ENCODE measurements at regions not wholly inside any gene's neighbourhood (a gene's known extent, or its start where the extent isn't known, plus 50 kb on each side); places are given as distances from the start of the nearest gene placed in this dataset.

- Histone ChIP-seq H3K4me1 (ENCODE audit: insufficient read depth, low read length) (no peaks in the 10 kb centered on the region), H3K27me3 (ENCODE audit: insufficient read depth, low read length) (no peaks in the 10 kb centered on the region), H3K27ac (ENCODE audit: low read depth, low read length) (no peak overlapping the region), H3K4me3 (ENCODE audit: low read length in 2 of 2) (no peak overlapping the region), H3K9me3 (ENCODE audit: control insufficient read depth in 1 of 2, low read length in 2 of 2) (no peaks in the 10 kb centered on the region), H3K36me3 (ENCODE audit: insufficient read depth, low read length) (no peaks in the 10 kb centered on the region)
- no peaks in the 10 kb centered on the region for H3K4me1 Mint-ChIP-seq
- no peaks in the 10 kb centered on the region for H3K36me3 Mint-ChIP-seq
- peaks cover 0 to 2% (median 0%) of the 10 kb centered on the region in 8 donors for H3K9me3 Mint-ChIP-seq
- no peak overlapping the region for H3K27ac Mint-ChIP-seq
- POLR2A ChIA-PET (ENCODE audit: partially characterized antibody), result no interaction called here
- CTCF ChIA-PET (ENCODE audit: partially characterized antibody), result interaction anchor here (0.8 to 2.2 kb wide), 3 partner anchors 9 to 50 kb away, joined by 3 to 5 read pairs (median 3); no protein-coding TSS in a partner anchor
- H3K27me3 Mint-ChIP-seq, result no peaks in the 10 kb centered on the region
- no peak for DNase-seq
- intact Hi-C loops (cut with micrococcal nuclease), result no loop called here
- no peak overlapping the region for H3K4me3 Mint-ChIP-seq
Observed at GRCh38 chr10:47095848-47096612, 184.8 kb downstream of the PTPN20 start.

GRCh38 chr10:47098238-47098637, 187.0 kb downstream of the PTPN20 start:
- H3K4me3 ChIP-seq (ENCODE audit: low read length in 2 of 2), result no peak overlapping the region
- ChIA-PET POLR2A (ENCODE audit: partially characterized antibody) (no interaction called here), CTCF (ENCODE audit: partially characterized antibody) (no interaction called here)
- intact Hi-C loops (cut with micrococcal nuclease), result no loop called here
- Mint-ChIP-seq H3K36me3 (no peaks in the 10 kb centered on the region), H3K4me3 (no peak overlapping the region), H3K4me1 (no peaks in the 10 kb centered on the region), H3K9me3 (peaks cover 0 to 10% (median 0%) of the 10 kb centered on the region in 8 donors), H3K27ac (no peak overlapping the region), H3K27me3 (no peaks in the 10 kb centered on the region)
- no peak for DNase-seq
- no peaks in the 10 kb centered on the region for H3K27me3 ChIP-seq (ENCODE audit: insufficient read depth, low read length)
- no peaks in the 10 kb centered on the region for H3K4me1 ChIP-seq (ENCODE audit: insufficient read depth, low read length)
- no peaks in the 10 kb centered on the region for H3K9me3 ChIP-seq (ENCODE audit: control insufficient read depth in 1 of 2, low read length in 2 of 2)
- no peaks in the 10 kb centered on the region for H3K36me3 ChIP-seq (ENCODE audit: insufficient read depth, low read length)
- H3K27ac ChIP-seq (ENCODE audit: low read depth, low read length), result no peak overlapping the region

GRCh38 chr10:47098964-47099363, 187.7 kb downstream of the PTPN20 start:
- ChIA-PET CTCF (ENCODE audit: partially characterized antibody) (no interaction called here), POLR2A (ENCODE audit: partially characterized antibody) (no interaction called here)
- Histone ChIP-seq H3K27me3 (ENCODE audit: insufficient read depth, low read length) (no peaks in the 10 kb centered on the region), H3K4me3 (ENCODE audit: low read length in 2 of 2) (no peak overlapping the region), H3K4me1 (ENCODE audit: insufficient read depth, low read length) (no peaks in the 10 kb centered on the region), H3K9me3 (ENCODE audit: control insufficient read depth in 1 of 2, low read length in 2 of 2) (no peaks in the 10 kb centered on the region), H3K27ac (ENCODE audit: low read depth, low read length) (no peak overlapping the region), H3K36me3 (ENCODE audit: insufficient read depth, low read length) (no peaks in the 10 kb centered on the region)
- Mint-ChIP-seq H3K4me1 (no peaks in the 10 kb centered on the region), H3K27ac (no peak overlapping the region), H3K27me3 (peaks cover 0 to 1% of the 10 kb centered on the region in 2 donors), H3K9me3 (peaks cover 0 to 10% (median 0%) of the 10 kb centered on the region in 8 donors), H3K4me3 (no peak overlapping the region), H3K36me3 (no peaks in the 10 kb centered on the region)
- no peak for DNase-seq
- intact Hi-C loops (cut with micrococcal nuclease), result no loop called here

GRCh38 chr10:47099474-47099873, 188.2 kb downstream of the PTPN20 start:
- Histone ChIP-seq H3K4me3 (ENCODE audit: low read length in 2 of 2) (no peak overlapping the region), H3K27ac (ENCODE audit: low read depth, low read length) (no peak overlapping the region), H3K4me1 (ENCODE audit: insufficient read depth, low read length) (no peaks in the 10 kb centered on the region), H3K27me3 (ENCODE audit: insufficient read depth, low read length) (no peaks in the 10 kb centered on the region), H3K36me3 (ENCODE audit: insufficient read depth, low read length) (no peaks in the 10 kb centered on the region), H3K9me3 (ENCODE audit: control insufficient read depth in 1 of 2, low read length in 2 of 2) (no peaks in the 10 kb centered on the region)
- Mint-ChIP-seq H3K4me1 (no peaks in the 10 kb centered on the region), H3K4me3 (no peak overlapping the region), H3K9me3 (peaks cover 0 to 10% (median 0%) of the 10 kb centered on the region in 8 donors), H3K27ac (no peak overlapping the region), H3K27me3 (peaks cover 0 to 1% of the 10 kb centered on the region in 2 donors), H3K36me3 (no peaks in the 10 kb centered on the region)
- intact Hi-C loops (cut with micrococcal nuclease), result no loop called here
- ChIA-PET CTCF (ENCODE audit: partially characterized antibody) (no interaction called here), POLR2A (ENCODE audit: partially characterized antibody) (no interaction called here)
- DNase-seq, result no peak

GRCh38 chr10:47101196-47101595, 190.0 kb downstream of the PTPN20 start:
- no peak for DNase-seq
- H3K4me1 Mint-ChIP-seq, result no peaks in the 10 kb centered on the region
- Histone ChIP-seq H3K4me1 (ENCODE audit: insufficient read depth, low read length) (no peaks in the 10 kb centered on the region), H3K36me3 (ENCODE audit: insufficient read depth, low read length) (no peaks in the 10 kb centered on the region), H3K9me3 (ENCODE audit: control insufficient read depth in 1 of 2, low read length in 2 of 2) (no peaks in the 10 kb centered on the region), H3K27ac (ENCODE audit: low read depth, low read length) (no peak overlapping the region), H3K4me3 (ENCODE audit: low read length in 2 of 2) (no peak overlapping the region), H3K27me3 (ENCODE audit: insufficient read depth, low read length) (no peaks in the 10 kb centered on the region)
- no peaks in the 10 kb centered on the region for H3K36me3 Mint-ChIP-seq
- POLR2A ChIA-PET (ENCODE audit: partially characterized antibody), result no interaction called here
- peaks cover 0 to 1% of the 10 kb centered on the region in 2 donors for H3K27me3 Mint-ChIP-seq
- CTCF ChIA-PET (ENCODE audit: partially characterized antibody), result no interaction called here
- intact Hi-C loops (cut with micrococcal nuclease), result no loop called here
- no peak overlapping the region for H3K27ac Mint-ChIP-seq
- no peak overlapping the region for H3K4me3 Mint-ChIP-seq
- peaks cover 0 to 10% (median 0%) of the 10 kb centered on the region in 8 donors for H3K9me3 Mint-ChIP-seq

GRCh38 chr10:47101807-47102206, 190.6 kb downstream of the PTPN20 start:
- Histone ChIP-seq H3K36me3 (ENCODE audit: insufficient read depth, low read length) (no peaks in the 10 kb centered on the region), H3K4me3 (ENCODE audit: low read length in 2 of 2) (no peak overlapping the region), H3K4me1 (ENCODE audit: insufficient read depth, low read length) (no peaks in the 10 kb centered on the region), H3K27me3 (ENCODE audit: insufficient read depth, low read length) (no peaks in the 10 kb centered on the region), H3K27ac (ENCODE audit: low read depth, low read length) (no peak overlapping the region), H3K9me3 (ENCODE audit: control insufficient read depth in 1 of 2, low read length in 2 of 2) (no peaks in the 10 kb centered on the region)
- Mint-ChIP-seq H3K4me3 (no peak overlapping the region), H3K9me3 (peaks cover 0 to 10% (median 0%) of the 10 kb centered on the region in 8 donors), H3K27ac (no peak overlapping the region), H3K36me3 (no peaks in the 10 kb centered on the region), H3K27me3 (peaks cover 0 to 1% of the 10 kb centered on the region in 2 donors), H3K4me1 (no peaks in the 10 kb centered on the region)
- intact Hi-C loops (cut with micrococcal nuclease), result no loop called here
- POLR2A ChIA-PET (ENCODE audit: partially characterized antibody), result interaction anchor here (0.5 kb wide), 1 partner anchor 25 kb away, joined by 3 read pairs; no protein-coding TSS in a partner anchor
- CTCF ChIA-PET (ENCODE audit: partially characterized antibody), result no interaction called here
- no peak for DNase-seq

- Histone ChIP-seq H3K27ac (ENCODE audit: low read depth, low read length) (no peak overlapping the region), H3K27me3 (ENCODE audit: insufficient read depth, low read length) (no peaks in the 10 kb centered on the region), H3K4me1 (ENCODE audit: insufficient read depth, low read length) (no peaks in the 10 kb centered on the region), H3K4me3 (ENCODE audit: low read length in 2 of 2) (no peak overlapping the region), H3K36me3 (ENCODE audit: insufficient read depth, low read length) (no peaks in the 10 kb centered on the region), H3K9me3 (ENCODE audit: control insufficient read depth in 1 of 2, low read length in 2 of 2) (no peaks in the 10 kb centered on the region)
- CTCF ChIA-PET (ENCODE audit: partially characterized antibody), result no interaction called here
- intact Hi-C loops (cut with micrococcal nuclease), result no loop called here
- POLR2A ChIA-PET (ENCODE audit: partially characterized antibody), result no interaction called here
- DNase-seq, result no peak
- Mint-ChIP-seq H3K27me3 (peaks cover 0 to 1% of the 10 kb centered on the region in 2 donors), H3K27ac (peak overlapping the region in 2 of 7 donors; percentile 24 to 37), H3K4me3 (no peak overlapping the region), H3K9me3 (peaks cover 0 to 8% (median 0%) of the 10 kb centered on the region in 8 donors), H3K36me3 (no peaks in the 10 kb centered on the region), H3K4me1 (no peaks in the 10 kb centered on the region)
Observed at GRCh38 chr10:47104151-47104605, 192.9 kb downstream of the PTPN20 start.

Measured in CD4-positive, alpha-beta memory T cell (primary cell).